SK-N-SH (cell line): ENCODE measurements at regions not wholly inside any gene's neighbourhood (a gene's known extent, or its start where the extent isn't known, plus 50 kb on each side); places are given as distances from the start of the nearest gene placed in this dataset.
"Not testable (repeated sequence)": the region's sequence is repeated elsewhere in the genome, so short reads cannot be mapped to it uniquely, and the experiment has no call there.

Experiments
- CTCF ChIA-PET: fragments of 300-600, 350-600 bp; formaldehyde crosslinking; extraction: SDS; loops from one replicate; lab custom pipeline; 2021; lab: Yijun Ruan, JAX
- POLR2A ChIA-PET: fragments of 350-600 bp; sonication (Branson Sonifier 250); formaldehyde crosslinking; extraction: SDS; loops from one replicate; lab custom pipeline; 2020; ENCODE audit warnings: antibody characterized with exemption, inconsistent platforms; lab: Yijun Ruan, JAX
- DNase-seq: peaks from one replicate; pipeline ENCODE4 v3.0.0; 2012
- H2AFZ ChIP-seq: fragments of 200-600 bp; sonication (generic); 2 replicates; pipeline ENCODE4 v1.8.1; 2016; ENCODE audit warnings: antibody characterized with exemption, mild to moderate bottlenecking, low read depth
- H3F3A ChIP-seq: fragments of 200-600 bp; sonication (generic); replicated peaks from 2 replicates; pipeline ENCODE3; 2016; ENCODE audit warnings: antibody characterized with exemption, mild to moderate bottlenecking; ENCODE audit not compliant: insufficient read depth
- H3K27ac ChIP-seq, 2 experiments: fragments of 200-500 bp in 1 of 2; fragments of 200-600 bp in 1 of 2; sonication (Bioruptor generic) in 1 of 2; sonication (generic), shearing (Covaris generic) in 1 of 2; 2 replicates each; pipeline versions ENCODE4 v1.5.1 to v1.6.1; 2014 to 2016; ENCODE audit warnings: low read depth in 2 of 2, inconsistent platforms in 1 of 2, low read length in 1 of 2, mild to moderate bottlenecking in 1 of 2, mixed read lengths in 1 of 2
- H3K27me3 ChIP-seq: fragments of 200-600 bp; sonication (generic), shearing (Covaris generic); 2 replicates; pipeline ENCODE4 v1.6.1; 2016; ENCODE audit warnings: mixed run types; ENCODE audit not compliant: insufficient read depth
- H3K36me3 ChIP-seq, 2 experiments: fragments of 200-500 bp in 1 of 2; fragments of 200-600 bp in 1 of 2; sonication (Bioruptor generic) in 1 of 2; sonication (generic) in 1 of 2; replicated peaks in 1 of 2; 2 replicates each; pipeline versions ENCODE3 to v1.5.1; 2014 to 2016; ENCODE audit warnings: low read length in 1 of 2, mild to moderate bottlenecking in 1 of 2; ENCODE audit not compliant: insufficient read depth in 2 of 2, control insufficient read depth in 1 of 2
- H3K4me1 ChIP-seq, 2 experiments: fragments of 200-500 bp in 1 of 2; fragments of 200-600 bp in 1 of 2; sonication (Bioruptor generic) in 1 of 2; sonication (generic), shearing (Covaris generic) in 1 of 2; 2 replicates each; pipeline versions ENCODE4 v1.5.1 to v1.6.1; 2014 to 2016; ENCODE audit warnings: low read depth in 1 of 2, low read length in 1 of 2, mixed run types in 1 of 2; ENCODE audit not compliant: insufficient read depth in 2 of 2, control insufficient read depth in 1 of 2
- H3K4me2 ChIP-seq: fragments of 200-600 bp; sonication (generic), shearing (Covaris generic); 2 replicates; pipeline ENCODE4 v1.6.1; 2017; ENCODE audit warnings: mixed run types
- H3K4me3 ChIP-seq, 2 experiments: fragments of 200-500 bp in 1 of 2; fragments of 200-600 bp in 1 of 2; sonication (Bioruptor generic) in 1 of 2; sonication (generic), shearing (Covaris generic) in 1 of 2; 2 replicates each; pipeline versions ENCODE4 v1.5.1 to v1.8.1; 2014 to 2016; ENCODE audit warnings: low read depth in 2 of 2, inconsistent platforms in 1 of 2, low read length in 1 of 2, mild to moderate bottlenecking in 1 of 2, mixed read lengths in 1 of 2, moderate library complexity in 1 of 2
- H3K79me2 ChIP-seq: fragments of 200-600 bp; sonication (generic); 2 replicates; pipeline ENCODE4 v1.8.1; 2017; ENCODE audit warnings: mild to moderate bottlenecking; ENCODE audit not compliant: insufficient read depth
- H3K9ac ChIP-seq: fragments of 200-600 bp; sonication (generic); 2 replicates; pipeline ENCODE4 v1.6.1; 2017; ENCODE audit warnings: mixed run types
- H3K9me2 ChIP-seq: fragments of 200-600 bp; sonication (generic); 2 replicates; pipeline ENCODE4 v1.6.1; 2017; ENCODE audit warnings: mixed run types
- H3K9me3 ChIP-seq: fragments of 200-600 bp; sonication (generic); 2 replicates; pipeline ENCODE4 v1.6.1; 2017; ENCODE audit warnings: mixed run types, mild to moderate bottlenecking, moderate library complexity
- H4K20me1 ChIP-seq: fragments of 200-600 bp; sonication (generic); 2 replicates; pipeline ENCODE4 v1.6.1; 2017; ENCODE audit warnings: mild to moderate bottlenecking, mixed run types; ENCODE audit not compliant: insufficient read depth
- EP300 ChIP-seq, 2 experiments: IDR thresholded peaks; 2 replicates each; pipeline versions ENCODE4 v1.4.0 to v1.6.1; 2012; ENCODE audit warnings: borderline replicate concordance in 1 of 2, low read depth in 1 of 2, low read length in 1 of 2
- EZH2phosphoT487 ChIP-seq: fragments of 200-600 bp; sonication (generic); IDR thresholded peaks from 2 replicates; pipeline ENCODE4 v1.6.1; 2017; ENCODE audit warnings: low read depth, mixed run types, mild to moderate bottlenecking, antibody characterized with exemption, moderate library complexity, borderline replicate concordance
- FOXM1 ChIP-seq: IDR thresholded peaks from 2 replicates; pipeline ENCODE4 v1.4.0; 2012; ENCODE audit warnings: low read depth, mild to moderate bottlenecking
- GABPA ChIP-seq: IDR thresholded peaks from 2 replicates; pipeline ENCODE4 v1.4.0; 2012; ENCODE audit warnings: low read depth, mild to moderate bottlenecking
- JUND ChIP-seq: IDR thresholded peaks from 2 replicates; pipeline ENCODE4 v1.4.0; 2012
- NRF1 ChIP-seq: IDR thresholded peaks from 2 replicates; pipeline ENCODE4 v1.6.1; 2012; ENCODE audit warnings: low read depth, mild to moderate bottlenecking, low read length
- POLR2AphosphoS5 ChIP-seq: IDR thresholded peaks from 2 replicates; pipeline ENCODE4 v1.6.1; 2012; ENCODE audit warnings: low read depth, low read length
- RAD21 ChIP-seq: IDR thresholded peaks from 2 replicates; pipeline ENCODE4 v1.6.1; 2012; ENCODE audit warnings: mild to moderate bottlenecking, low read length
- RCOR1 ChIP-seq: fragments of 150-350 bp; IDR thresholded peaks from 2 replicates; pipeline ENCODE4 v1.6.1; 2017; ENCODE audit warnings: antibody characterized with exemption, low read length
- REST ChIP-seq: IDR thresholded peaks from 2 replicates; pipeline ENCODE4 v1.6.1; 2012; ENCODE audit warnings: mild to moderate bottlenecking, low read depth, low read length, moderate library complexity
- RFX5 ChIP-seq: IDR thresholded peaks from 2 replicates; pipeline ENCODE4 v1.6.1; 2012; ENCODE audit warnings: mild to moderate bottlenecking, improper control_type of control experiment, low read length
- SMC3 ChIP-seq: IDR thresholded peaks from 2 replicates; pipeline ENCODE4 v1.6.1; 2012; ENCODE audit warnings: low read depth, low read length, improper control_type of control experiment
- TAF1 ChIP-seq: IDR thresholded peaks from 2 replicates; pipeline ENCODE4 v1.6.1; 2012; ENCODE audit warnings: low read depth, mild to moderate bottlenecking, low read length, moderate library complexity, borderline replicate concordance
- YY1 ChIP-seq: IDR thresholded peaks from 2 replicates; pipeline ENCODE4 v1.4.0; 2012; ENCODE audit warnings: low read depth, mild to moderate bottlenecking
- WGBS: methylation state at CpG from one replicate; pipeline ENCODE4 v1.1.6; 2017; ENCODE audit warnings: low lambda C conversion rate; 5-methylcytosine and 5-hydroxymethylcytosine counted together
- TF ChIP-seq, protein P1 (sequence below): IDR thresholded peaks from 2 replicates; pipeline ENCODE4 v1.4.0; 2012; ENCODE audit warnings: low read depth, borderline replicate concordance
- TF ChIP-seq, protein P2 (sequence below): IDR thresholded peaks from 2 replicates; pipeline ENCODE4 v1.4.0; 2012; ENCODE audit warnings: low read depth, borderline replicate concordance

- H3K9me2 ChIP-seq, H2AFZ ChIP-seq, H4K20me1 ChIP-seq, H3K9me3 ChIP-seq, H3K36me3 ChIP-seq, H3F3A ChIP-seq, POLR2A ChIA-PET, DNase-seq, H3K79me2 ChIP-seq, H3K4me1 ChIP-seq, H3K9ac ChIP-seq, H3K4me2 ChIP-seq, H3K4me3 ChIP-seq, H3K27ac ChIP-seq: not testable (repeated sequence)
- H3K27me3 ChIP-seq: peaks cover 47% of the 10 kb centered on the region; the same call in 1 of the 2 replicates
- CTCF ChIA-PET: interaction anchor here (0.9 kb wide), 1 partner anchor 10 kb away, joined by 3 read pairs; no protein-coding TSS in a partner anchor
- WGBS: 21% methylated on average over 2 of the region's 2 CpGs
Observed at GRCh38 chr21:32877888-32878287, 106.3 kb upstream of the PAXBP1 start.

DNA sequence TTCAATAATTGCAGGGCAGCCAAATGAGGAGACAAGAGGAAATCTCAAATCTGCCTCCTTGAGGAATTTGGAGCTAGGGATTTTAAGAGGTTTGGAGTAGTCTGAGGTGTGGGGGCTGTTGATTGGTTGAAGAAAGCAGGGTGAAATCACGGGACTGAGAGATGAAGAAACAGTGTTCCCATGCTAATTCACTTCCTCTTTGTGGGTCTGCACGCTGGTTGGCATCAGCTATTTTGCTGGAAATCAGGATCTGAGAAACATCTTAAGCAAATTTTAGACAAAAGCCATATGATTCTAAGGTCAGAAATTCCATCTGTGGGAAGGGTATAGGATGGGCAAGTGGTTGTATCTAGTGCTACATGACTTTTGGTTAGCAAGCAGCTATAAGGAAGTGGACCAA, 107.1 kb upstream of the PAXBP1 start:
- no peak overlapping the region for H3K27ac ChIP-seq
- 0% methylated on average over 2 of the region's 2 CpGs for WGBS
- H3K9me3 ChIP-seq: no peaks in the 10 kb centered on the region
- no peaks in the 10 kb centered on the region for H3K36me3 ChIP-seq
- no peak overlapping the region for H2AFZ ChIP-seq
- H3K27me3 ChIP-seq: peaks cover 54% of the 10 kb centered on the region
- CTCF ChIA-PET: interaction anchor here (0.9 to 1.7 kb wide), 2 partner anchors 8 to 10 kb away, joined by 3 to 4 read pairs; no protein-coding TSS in a partner anchor
- H3K4me2 ChIP-seq: no peak overlapping the region
- no peak overlapping the region for H3K9ac ChIP-seq
- no peak for TF ChIP-seq EZH2phosphoT487
- no peak for TF ChIP-seq NRF1
- TF ChIP-seq RFX5: no peak
- no peak for TF ChIP-seq RCOR1
- H3F3A ChIP-seq: no peaks in the 10 kb centered on the region
- H3K4me1 ChIP-seq: no peaks in the 10 kb centered on the region
- POLR2A ChIA-PET: no interaction called here
- H3K79me2 ChIP-seq: no peaks in the 10 kb centered on the region
- DNase-seq: no peak
- H4K20me1 ChIP-seq: no peaks in the 10 kb centered on the region
- no peaks in the 10 kb centered on the region for H3K9me2 ChIP-seq
- no peak overlapping the region for H3K4me3 ChIP-seq

- CTCF ChIA-PET: no interaction called here
- H3K36me3 ChIP-seq: no peaks in the 10 kb centered on the region
- H3K9me2 ChIP-seq: no peaks in the 10 kb centered on the region
- 16% methylated on average over 5 of the region's 5 CpGs for WGBS
- H2AFZ ChIP-seq: no peak overlapping the region
- no peaks in the 10 kb centered on the region; a peak in 1 of 4 replicates for H3K4me1 ChIP-seq
- POLR2A ChIA-PET: no interaction called here
- no peak overlapping the region for H3K9ac ChIP-seq
- no peak overlapping the region for H3K27ac ChIP-seq
- no peaks in the 10 kb centered on the region for H4K20me1 ChIP-seq
- H3K4me2 ChIP-seq: no peak overlapping the region
- H3F3A ChIP-seq: no peaks in the 10 kb centered on the region
- no peaks in the 10 kb centered on the region for H3K9me3 ChIP-seq
- H3K79me2 ChIP-seq: no peaks in the 10 kb centered on the region
- H3K4me3 ChIP-seq: no peak overlapping the region
- peaks cover 49% of the 10 kb centered on the region for H3K27me3 ChIP-seq
- no peak for DNase-seq
- TF ChIP-seq, protein P1, sequence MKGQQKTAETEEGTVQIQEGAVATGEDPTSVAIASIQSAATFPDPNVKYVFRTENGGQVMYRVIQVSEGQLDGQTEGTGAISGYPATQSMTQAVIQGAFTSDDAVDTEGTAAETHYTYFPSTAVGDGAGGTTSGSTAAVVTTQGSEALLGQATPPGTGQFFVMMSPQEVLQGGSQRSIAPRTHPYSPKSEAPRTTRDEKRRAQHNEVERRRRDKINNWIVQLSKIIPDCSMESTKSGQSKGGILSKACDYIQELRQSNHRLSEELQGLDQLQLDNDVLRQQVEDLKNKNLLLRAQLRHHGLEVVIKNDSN: no peak
- TF ChIP-seq POLR2AphosphoS5 (no peak), JUND (no peak), RCOR1 (no peak), EP300 (IDR thresholded peaks at IDR 0.05; ENCODE audit: borderline replicate concordance in 1 of 2, low read depth in 1 of 2, low read length in 1 of 2) (no peak), SMC3 (no peak), GABPA (no peak), TAF1 (no peak), RAD21 (no peak), NRF1 (no peak), EZH2phosphoT487 (no peak), YY1 (no peak), REST (no peak), FOXM1 (no peak)
- TF ChIP-seq, protein P2, sequence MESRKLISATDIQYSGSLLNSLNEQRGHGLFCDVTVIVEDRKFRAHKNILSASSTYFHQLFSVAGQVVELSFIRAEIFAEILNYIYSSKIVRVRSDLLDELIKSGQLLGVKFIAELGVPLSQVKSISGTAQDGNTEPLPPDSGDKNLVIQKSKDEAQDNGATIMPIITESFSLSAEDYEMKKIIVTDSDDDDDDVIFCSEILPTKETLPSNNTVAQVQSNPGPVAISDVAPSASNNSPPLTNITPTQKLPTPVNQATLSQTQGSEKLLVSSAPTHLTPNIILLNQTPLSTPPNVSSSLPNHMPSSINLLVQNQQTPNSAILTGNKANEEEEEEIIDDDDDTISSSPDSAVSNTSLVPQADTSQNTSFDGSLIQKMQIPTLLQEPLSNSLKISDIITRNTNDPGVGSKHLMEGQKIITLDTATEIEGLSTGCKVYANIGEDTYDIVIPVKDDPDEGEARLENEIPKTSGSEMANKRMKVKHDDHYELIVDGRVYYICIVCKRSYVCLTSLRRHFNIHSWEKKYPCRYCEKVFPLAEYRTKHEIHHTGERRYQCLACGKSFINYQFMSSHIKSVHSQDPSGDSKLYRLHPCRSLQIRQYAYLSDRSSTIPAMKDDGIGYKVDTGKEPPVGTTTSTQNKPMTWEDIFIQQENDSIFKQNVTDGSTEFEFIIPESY: no peak
Observed at GRCh38 chr21:32881458-32881857, 109.9 kb upstream of the PAXBP1 start.
